IPS DF 6.9 (cell line): ENCODE measurements at regions not wholly inside any gene's neighbourhood (a gene's known extent, or its start where the extent isn't known, plus 50 kb on each side); places are given as distances from the start of the nearest gene placed in this dataset.

Source experiments
- DNase-seq: peaks from one replicate; pipeline ENCODE4 v3.0.0-alpha.2; 2013; ENCODE audit warnings: low read depth, low spot score
- H3K27ac ChIP-seq: one replicate; pipeline ENCODE4 v1.5.1; 2013; ENCODE audit warnings: low read length, control low read depth
- H3K27me3 ChIP-seq: 2 replicates; pipeline ENCODE4 v1.6.1; 2013; ENCODE audit warnings: mild to moderate bottlenecking, low read length; ENCODE audit not compliant: control insufficient read depth, insufficient read depth
- H3K36me3 ChIP-seq: 2 replicates; pipeline ENCODE4 v1.6.1; 2013; ENCODE audit warnings: low read length; ENCODE audit not compliant: control insufficient read depth, insufficient read depth
- H3K4me1 ChIP-seq: 2 replicates; pipeline ENCODE4 v1.6.1; 2013; ENCODE audit warnings: low read length; ENCODE audit not compliant: control insufficient read depth, insufficient read depth
- H3K4me3 ChIP-seq: 2 replicates; pipeline ENCODE4 v1.5.1; 2013; ENCODE audit warnings: mild to moderate bottlenecking, low read length
- H3K9me3 ChIP-seq: 2 replicates; pipeline ENCODE4 v1.6.1; 2013; ENCODE audit warnings: low read length, inconsistent platforms; ENCODE audit not compliant: control insufficient read depth, insufficient read depth
- WGBS: extraction: QIAGEN DNeasy Blood & Tissue Kit; methylation state at CpG from one replicate; pipeline ENCODE4 v1.1.7; 2013; ENCODE audit warnings: mixed read lengths, missing lambda C conversion rate; ENCODE audit not compliant: insufficient read length, insufficient coverage; 5-methylcytosine and 5-hydroxymethylcytosine counted together

GRCh38 chr14:87087881-87088280 is 905.1 kb downstream of the GALC start:
- H3K36me3 ChIP-seq: no peaks in the 10 kb centered on the region
- H3K9me3 ChIP-seq: no peaks in the 10 kb centered on the region; the same call in 1 of the 2 replicates
- no peak overlapping the region for H3K27ac ChIP-seq
- peaks cover 4% of the 10 kb centered on the region; the same call in 1 of the 2 replicates for H3K4me1 ChIP-seq
- WGBS: no CpG with 5 or more reads among the region's 1 CpG
- peaks cover 4% of the 10 kb centered on the region; the same call in 1 of the 2 replicates for H3K27me3 ChIP-seq
- no peak for DNase-seq
- H3K4me3 ChIP-seq: no peak overlapping the region

- peaks cover 4% of the 10 kb centered on the region; the same call in 1 of the 2 replicates for H3K27me3 ChIP-seq
- no peaks in the 10 kb centered on the region for H3K36me3 ChIP-seq
- no peak overlapping the region for H3K4me3 ChIP-seq
- no peak for DNase-seq
- H3K4me1 ChIP-seq: peaks cover 4% of the 10 kb centered on the region; the same call in 1 of the 2 replicates
- H3K27ac ChIP-seq: no peak overlapping the region
- no peaks in the 10 kb centered on the region; the same call in 1 of the 2 replicates for H3K9me3 ChIP-seq
- no CpG with 5 or more reads among the region's 1 CpG for WGBS
Observed at GRCh38 chr14:87084908-87085307, 908.1 kb downstream of the GALC start.

- peaks cover 2% of the 10 kb centered on the region; the same call in 1 of the 2 replicates for H3K4me1 ChIP-seq
- H3K27ac ChIP-seq: no peak overlapping the region
- H3K27me3 ChIP-seq: peaks cover 4% of the 10 kb centered on the region; the same call in 1 of the 2 replicates
- H3K9me3 ChIP-seq: no peaks in the 10 kb centered on the region; the same call in 1 of the 2 replicates
- H3K36me3 ChIP-seq: no peaks in the 10 kb centered on the region
- no peak overlapping the region for H3K4me3 ChIP-seq
- DNase-seq: no peak
Observed at GRCh38 chr14:87082917-87083316, 910.1 kb downstream of the GALC start.

- Histone ChIP-seq H3K27me3 (peaks cover 4% of the 10 kb centered on the region; the same call in 1 of the 2 replicates), H3K4me3 (no peak overlapping the region), H3K4me1 (peaks cover 2% of the 10 kb centered on the region; the same call in 1 of the 2 replicates), H3K27ac (no peak overlapping the region), H3K36me3 (no peaks in the 10 kb centered on the region), H3K9me3 (no peaks in the 10 kb centered on the region; the same call in 1 of the 2 replicates)
- WGBS: no CpG with 5 or more reads among the region's 6 CpGs
- DNase-seq: no peak
Observed at GRCh38 chr14:87081004-87081403, 912.0 kb downstream of the GALC start.

GRCh38 chr14:87080146-87080545 is 912.8 kb downstream of the GALC start:
- no CpG with 5 or more reads among the region's 7 CpGs for WGBS
- Histone ChIP-seq H3K27me3 (no peaks in the 10 kb centered on the region; the same call in 1 of the 2 replicates), H3K9me3 (no peaks in the 10 kb centered on the region), H3K4me1 (no peaks in the 10 kb centered on the region; the same call in 1 of the 2 replicates), H3K27ac (no peak overlapping the region), H3K4me3 (no peak overlapping the region), H3K36me3 (no peaks in the 10 kb centered on the region)
- no peak for DNase-seq

GRCh38 chr14:87079416-87079815 is 913.6 kb downstream of the GALC start:
- Histone ChIP-seq H3K9me3 (no peaks in the 10 kb centered on the region), H3K36me3 (no peaks in the 10 kb centered on the region), H3K4me3 (no peak overlapping the region), H3K27ac (no peak overlapping the region), H3K27me3 (no peaks in the 10 kb centered on the region), H3K4me1 (no peaks in the 10 kb centered on the region)
- WGBS: no CpG with 5 or more reads among the region's 6 CpGs
- DNase-seq: no peak

- DNase-seq: no peak
- Histone ChIP-seq H3K27ac (no peak overlapping the region), H3K9me3 (no peaks in the 10 kb centered on the region), H3K4me3 (no peak overlapping the region), H3K4me1 (no peaks in the 10 kb centered on the region), H3K27me3 (no peaks in the 10 kb centered on the region), H3K36me3 (no peaks in the 10 kb centered on the region)
Observed at GRCh38 chr14:87076922-87077321, 916.1 kb downstream of the GALC start.

GRCh38 chr14:87076146-87076545 is 916.8 kb downstream of the GALC start:
- Histone ChIP-seq H3K4me3 (no peak overlapping the region), H3K27me3 (no peaks in the 10 kb centered on the region)

GRCh38 chr14:87073880-87074570 is 919.0 kb downstream of the GALC start:
- no peak overlapping the region for H3K27ac ChIP-seq
- no peaks in the 10 kb centered on the region for H3K4me1 ChIP-seq
- no peaks in the 10 kb centered on the region for H3K36me3 ChIP-seq
- no peaks in the 10 kb centered on the region for H3K9me3 ChIP-seq
- no peaks in the 10 kb centered on the region for H3K27me3 ChIP-seq
- no CpG with 5 or more reads among the region's 5 CpGs for WGBS
- DNase-seq: no peak
- no peak overlapping the region for H3K4me3 ChIP-seq

More at GRCh38 chr14:87076146-87076545, 916.8 kb downstream of the GALC start:
- H3K9me3 ChIP-seq: no peaks in the 10 kb centered on the region
- no peak overlapping the region for H3K27ac ChIP-seq
- no peaks in the 10 kb centered on the region for H3K4me1 ChIP-seq
- no peak for DNase-seq
- no peaks in the 10 kb centered on the region for H3K36me3 ChIP-seq
- WGBS: no CpG with 5 or more reads among the region's 2 CpGs

- Histone ChIP-seq H3K27me3 (no peaks in the 10 kb centered on the region), H3K36me3 (no peaks in the 10 kb centered on the region), H3K27ac (no peak overlapping the region), H3K4me1 (no peaks in the 10 kb centered on the region), H3K4me3 (no peak overlapping the region), H3K9me3 (no peaks in the 10 kb centered on the region)
- WGBS: no CpG with 5 or more reads among the region's 11 CpGs
- DNase-seq: no peak
Observed at GRCh38 chr14:87067591-87067990, 925.4 kb downstream of the GALC start.

GRCh38 chr14:87067061-87067460 is 925.9 kb downstream of the GALC start:
- Histone ChIP-seq H3K4me3 (no peak overlapping the region), H3K4me1 (no peaks in the 10 kb centered on the region), H3K27me3 (no peaks in the 10 kb centered on the region), H3K9me3 (no peaks in the 10 kb centered on the region), H3K36me3 (no peaks in the 10 kb centered on the region), H3K27ac (no peak overlapping the region)
- no CpG with 5 or more reads among the region's 4 CpGs for WGBS
- no peak for DNase-seq
